ENCODE measurements at regions not wholly inside any gene's neighbourhood (a gene's known extent, or its start where the extent isn't known, plus 50 kb on each side); places are given as distances from the start of the nearest gene placed in this dataset.
"Not testable (repeated sequence)": the region's sequence is repeated elsewhere in the genome, so short reads cannot be mapped to it uniquely, and the experiment has no call there.

DNA sequence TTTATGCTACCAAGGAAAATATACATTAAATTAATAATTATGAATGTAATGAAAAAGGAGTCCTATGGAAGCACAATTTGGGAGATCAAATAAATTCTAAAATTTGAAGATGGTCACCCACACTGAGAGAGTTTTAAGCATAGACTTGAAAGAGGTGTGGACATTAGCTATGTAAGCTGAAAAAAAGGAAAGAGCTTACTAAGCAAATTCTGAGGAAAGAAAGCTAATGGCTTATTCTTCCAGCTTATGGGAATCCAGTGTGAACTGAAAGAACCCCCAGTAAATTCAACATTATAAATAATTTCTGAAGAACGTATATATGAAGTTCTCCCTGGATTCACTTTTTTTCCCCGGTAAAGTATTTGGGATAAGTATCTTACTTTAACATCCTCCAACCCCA lies 78.2 kb upstream of the GUCY1A1 start:
- H3K4me1 ChIP-seq (ENCODE audit: insufficient read depth, low read length), result no peaks in the 10 kb centered on the region
- H3K9me3 ChIP-seq (ENCODE audit: insufficient read depth, low read depth, low read length), result no peaks in the 10 kb centered on the region
- H3K36me3 ChIP-seq (ENCODE audit: insufficient read depth, low read depth, low read length), result no peaks in the 10 kb centered on the region
- H3K4me3 ChIP-seq (ENCODE audit: low read length), result no peak overlapping the region
- H3K27me3 ChIP-seq (ENCODE audit: insufficient read depth, low read length), result no peaks in the 10 kb centered on the region
- H3K9ac ChIP-seq (ENCODE audit: low read depth, low read length), result no peak overlapping the region
- H3K27ac ChIP-seq (ENCODE audit: low read length), result no peak overlapping the region

GRCh38 chr4:155587766-155588165 lies 78.9 kb upstream of the GUCY1A1 start:
- Histone ChIP-seq H3K4me1 (ENCODE audit: insufficient read depth, low read length) (no peaks in the 10 kb centered on the region), H3K9me3 (ENCODE audit: insufficient read depth, low read depth, low read length) (no peaks in the 10 kb centered on the region), H3K36me3 (ENCODE audit: insufficient read depth, low read depth, low read length) (no peaks in the 10 kb centered on the region), H3K27ac (ENCODE audit: low read length) (no peak overlapping the region), H3K4me3 (ENCODE audit: low read length) (no peak overlapping the region), H3K27me3 (ENCODE audit: insufficient read depth, low read length) (no peaks in the 10 kb centered on the region), H3K9ac (ENCODE audit: low read depth, low read length) (no peak overlapping the region)

- Histone ChIP-seq H3K9me3 (ENCODE audit: insufficient read depth, low read depth, low read length) (no peaks in the 10 kb centered on the region), H3K36me3 (ENCODE audit: insufficient read depth, low read depth, low read length) (no peaks in the 10 kb centered on the region), H3K4me1 (ENCODE audit: insufficient read depth, low read length) (no peaks in the 10 kb centered on the region), H3K27me3 (ENCODE audit: insufficient read depth, low read length) (no peaks in the 10 kb centered on the region), H3K27ac (ENCODE audit: low read length) (no peak overlapping the region), H3K9ac (ENCODE audit: low read depth, low read length) (no peak overlapping the region), H3K4me3 (ENCODE audit: low read length) (no peak overlapping the region)
These were observed 83.6 kb upstream of the GUCY1A1 start for GRCh38 chr4:155582971-155583437.

DNA sequence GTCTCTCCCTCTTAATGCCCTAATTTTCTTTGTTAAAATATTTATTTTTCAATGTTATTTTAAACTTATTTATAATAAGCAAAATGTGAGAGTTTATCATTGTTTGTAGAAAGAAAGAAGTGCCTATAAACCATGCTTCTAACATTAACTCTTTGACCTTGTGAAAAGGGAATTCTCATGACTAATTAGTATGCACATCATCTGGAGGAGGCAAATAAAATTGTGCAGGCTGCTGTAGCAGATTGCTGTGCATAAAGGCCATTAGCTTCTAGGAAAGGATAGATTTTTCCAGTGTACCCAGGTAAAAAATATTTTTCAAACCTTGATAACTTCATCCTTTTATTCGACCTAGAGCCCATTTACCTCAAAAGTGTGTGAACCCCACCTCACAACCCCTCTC lies 84.6 kb upstream of the GUCY1A1 start:
- H3K4me1 ChIP-seq (ENCODE audit: insufficient read depth, low read length), result no peaks in the 10 kb centered on the region
- no peak overlapping the region for H3K9ac ChIP-seq (ENCODE audit: low read depth, low read length)
- no peaks in the 10 kb centered on the region for H3K36me3 ChIP-seq (ENCODE audit: insufficient read depth, low read depth, low read length)
- no peaks in the 10 kb centered on the region for H3K9me3 ChIP-seq (ENCODE audit: insufficient read depth, low read depth, low read length)
- no peak overlapping the region for H3K4me3 ChIP-seq (ENCODE audit: low read length)
- no peak overlapping the region for H3K27ac ChIP-seq (ENCODE audit: low read length)
- H3K27me3 ChIP-seq (ENCODE audit: insufficient read depth, low read length), result no peaks in the 10 kb centered on the region

DNA sequence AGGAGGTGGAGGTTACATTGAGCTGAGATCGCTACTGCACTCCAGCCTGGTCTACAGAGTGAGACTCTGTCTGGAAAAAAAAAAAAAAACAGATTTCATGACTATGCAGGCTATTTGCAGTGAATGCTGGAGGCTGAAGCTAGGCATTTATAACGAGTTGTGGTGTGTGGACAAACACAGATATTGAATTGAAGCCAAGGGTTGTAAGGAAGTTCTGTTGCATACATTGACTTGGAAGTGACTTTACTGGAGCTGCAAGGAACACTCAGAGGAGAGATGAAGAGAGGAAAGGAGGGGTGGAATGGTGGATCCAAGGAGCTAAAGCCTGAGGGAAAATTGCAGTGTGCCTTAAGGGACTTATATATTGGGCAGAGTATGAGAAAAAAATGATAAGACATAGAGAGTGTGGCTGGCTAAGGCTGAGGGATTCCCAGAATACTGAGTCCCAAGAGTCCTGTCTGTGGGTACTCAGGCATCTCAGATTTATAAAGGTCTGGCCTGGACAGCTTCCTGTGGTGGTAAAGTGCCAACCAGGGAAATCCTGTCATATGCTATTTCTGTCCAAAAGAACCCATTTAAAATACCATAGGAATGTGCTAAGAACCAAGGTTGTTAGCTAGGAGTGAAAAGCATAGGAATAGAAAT lies 87.8 kb upstream of the GUCY1A1 start:
- Histone ChIP-seq H3K36me3 (ENCODE audit: insufficient read depth, low read depth, low read length) (no peaks in the 10 kb centered on the region), H3K4me1 (ENCODE audit: insufficient read depth, low read length) (no peaks in the 10 kb centered on the region), H3K4me3 (ENCODE audit: low read length) (no peak overlapping the region), H3K9ac (ENCODE audit: low read depth, low read length) (no peak overlapping the region), H3K27me3 (ENCODE audit: insufficient read depth, low read length) (no peaks in the 10 kb centered on the region), H3K9me3 (ENCODE audit: insufficient read depth, low read depth, low read length) (no peaks in the 10 kb centered on the region), H3K27ac (ENCODE audit: low read length) (no peak overlapping the region)

- no peaks in the 10 kb centered on the region for H3K27me3 ChIP-seq (ENCODE audit: insufficient read depth, low read length)
- no peak overlapping the region for H3K9ac ChIP-seq (ENCODE audit: low read depth, low read length)
- no peak overlapping the region for H3K27ac ChIP-seq (ENCODE audit: low read length)
- H3K4me3 ChIP-seq (ENCODE audit: low read length), result no peak overlapping the region
- no peaks in the 10 kb centered on the region for H3K36me3 ChIP-seq (ENCODE audit: insufficient read depth, low read depth, low read length)
- H3K4me1 ChIP-seq (ENCODE audit: insufficient read depth, low read length), result no peaks in the 10 kb centered on the region
- no peaks in the 10 kb centered on the region for H3K9me3 ChIP-seq (ENCODE audit: insufficient read depth, low read depth, low read length)
These were observed 88.4 kb upstream of the GUCY1A1 start for GRCh38 chr4:155578219-155578618.

DNA sequence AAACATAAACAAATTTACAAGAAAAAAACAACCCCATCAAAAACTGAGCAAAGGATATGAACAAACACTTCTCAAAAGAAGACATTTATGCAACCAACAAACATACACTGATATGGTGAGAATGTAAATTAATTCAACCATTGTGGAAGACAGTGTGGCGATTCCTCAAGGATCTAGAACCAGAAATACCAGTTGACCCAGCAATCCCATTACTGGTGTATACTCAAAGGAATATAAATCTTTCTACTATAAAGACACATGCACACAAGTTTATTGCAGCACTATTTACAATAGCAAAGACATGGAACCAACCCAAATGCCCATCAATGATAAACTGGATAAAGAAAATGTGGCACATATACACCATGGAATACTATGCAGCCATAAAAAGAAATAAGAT lies 92.3 kb upstream of the GUCY1A1 start:
- H3K27ac ChIP-seq (ENCODE audit: low read length); H3K27me3 ChIP-seq (ENCODE audit: insufficient read depth, low read length); H3K36me3 ChIP-seq (ENCODE audit: insufficient read depth, low read depth, low read length); H3K4me3 ChIP-seq (ENCODE audit: low read length); H3K4me1 ChIP-seq (ENCODE audit: insufficient read depth, low read length); H3K9ac ChIP-seq (ENCODE audit: low read depth, low read length); H3K9me3 ChIP-seq (ENCODE audit: insufficient read depth, low read depth, low read length): not testable (repeated sequence)

GRCh38 chr4:155573126-155573525 lies 93.5 kb upstream of the GUCY1A1 start:
- Histone ChIP-seq H3K36me3 (ENCODE audit: insufficient read depth, low read depth, low read length) (no peaks in the 10 kb centered on the region), H3K27ac (ENCODE audit: low read length) (no peak overlapping the region), H3K4me1 (ENCODE audit: insufficient read depth, low read length) (no peaks in the 10 kb centered on the region), H3K4me3 (ENCODE audit: low read length) (no peak overlapping the region), H3K9ac (ENCODE audit: low read depth, low read length) (no peak overlapping the region), H3K27me3 (ENCODE audit: insufficient read depth, low read length) (no peaks in the 10 kb centered on the region), H3K9me3 (ENCODE audit: insufficient read depth, low read depth, low read length) (no peaks in the 10 kb centered on the region)

- H3K9me3 ChIP-seq (ENCODE audit: insufficient read depth, low read depth, low read length), result no peaks in the 10 kb centered on the region
- no peak overlapping the region for H3K4me3 ChIP-seq (ENCODE audit: low read length)
- no peaks in the 10 kb centered on the region for H3K36me3 ChIP-seq (ENCODE audit: insufficient read depth, low read depth, low read length)
- H3K4me1 ChIP-seq (ENCODE audit: insufficient read depth, low read length), result no peaks in the 10 kb centered on the region
- H3K9ac ChIP-seq (ENCODE audit: low read depth, low read length), result no peak overlapping the region
- H3K27me3 ChIP-seq (ENCODE audit: insufficient read depth, low read length), result no peaks in the 10 kb centered on the region
- no peak overlapping the region for H3K27ac ChIP-seq (ENCODE audit: low read length)
These were observed 94.4 kb upstream of the GUCY1A1 start for GRCh38 chr4:155572106-155572703.

- Histone ChIP-seq H3K36me3 (ENCODE audit: insufficient read depth, low read depth, low read length) (no peaks in the 10 kb centered on the region), H3K9me3 (ENCODE audit: insufficient read depth, low read depth, low read length) (no peaks in the 10 kb centered on the region), H3K4me3 (ENCODE audit: low read length) (no peak overlapping the region), H3K27me3 (ENCODE audit: insufficient read depth, low read length) (no peaks in the 10 kb centered on the region), H3K9ac (ENCODE audit: low read depth, low read length) (no peak overlapping the region), H3K27ac (ENCODE audit: low read length) (no peak overlapping the region), H3K4me1 (ENCODE audit: insufficient read depth, low read length) (no peaks in the 10 kb centered on the region)
These were observed 95.3 kb upstream of the GUCY1A1 start for GRCh38 chr4:155571184-155571944.

GRCh38 chr4:155570661-155571060 lies 96.0 kb upstream of the GUCY1A1 start:
- Histone ChIP-seq H3K9ac (ENCODE audit: low read depth, low read length) (no peak overlapping the region), H3K36me3 (ENCODE audit: insufficient read depth, low read depth, low read length) (no peaks in the 10 kb centered on the region), H3K27ac (ENCODE audit: low read length) (no peak overlapping the region), H3K27me3 (ENCODE audit: insufficient read depth, low read length) (no peaks in the 10 kb centered on the region), H3K4me1 (ENCODE audit: insufficient read depth, low read length) (no peaks in the 10 kb centered on the region), H3K4me3 (ENCODE audit: low read length) (no peak overlapping the region), H3K9me3 (ENCODE audit: insufficient read depth, low read depth, low read length) (no peaks in the 10 kb centered on the region)

- Histone ChIP-seq H3K4me3 (ENCODE audit: low read length) (no peak overlapping the region), H3K9ac (ENCODE audit: low read depth, low read length) (no peak overlapping the region), H3K4me1 (ENCODE audit: insufficient read depth, low read length) (no peaks in the 10 kb centered on the region), H3K27me3 (ENCODE audit: insufficient read depth, low read length) (no peaks in the 10 kb centered on the region), H3K36me3 (ENCODE audit: insufficient read depth, low read depth, low read length) (no peaks in the 10 kb centered on the region), H3K27ac (ENCODE audit: low read length) (no peak overlapping the region), H3K9me3 (ENCODE audit: insufficient read depth, low read depth, low read length) (no peaks in the 10 kb centered on the region)
These were observed 96.6 kb upstream of the GUCY1A1 start for GRCh38 chr4:155569960-155570515.
